ENCODE measurements at regions not wholly inside any gene's neighbourhood (a gene's known extent, or its start where the extent isn't known, plus 50 kb on each side); places are given as distances from the start of the nearest gene placed in this dataset.
"Not testable (repeated sequence)": the region's sequence is repeated elsewhere in the genome, so short reads cannot be mapped to it uniquely, and the experiment has no call there.

DNA sequence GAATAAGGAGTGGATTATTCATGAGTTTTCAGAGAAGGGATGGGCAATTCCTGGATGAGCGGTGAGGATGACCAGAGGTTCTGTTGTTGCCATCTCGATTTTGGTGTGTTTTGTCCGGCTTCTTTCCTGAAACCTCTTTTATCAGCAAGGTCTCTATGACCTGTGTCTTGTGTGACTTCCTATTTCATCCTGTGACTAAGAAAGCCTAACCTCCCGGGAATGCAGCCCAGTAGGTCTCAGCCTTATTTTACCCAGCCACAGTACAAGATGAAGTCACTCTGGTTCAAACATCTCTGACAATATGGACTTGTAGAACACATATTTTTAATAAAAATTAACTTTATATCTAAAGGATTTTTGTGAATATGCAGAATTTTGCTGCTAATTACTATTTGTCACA lies 716.4 kb downstream of the FSCB start:
- Histone ChIP-seq H3K36me3 (no peaks in the 10 kb centered on the region), H3K9me3 (peaks cover 0 to 5% (median 0%) of the 10 kb centered on the region in 4 donors), H3K4me3 (no peak overlapping the region), H3K4me1 (no peaks in the 10 kb centered on the region), H3K27ac (no peak overlapping the region), H3K27me3 (no peaks in the 10 kb centered on the region)
- DNase-seq = no peak
- no peak for TF ChIP-seq POLR2A (IDR thresholded peaks at IDR 0.05)
- no peak for TF ChIP-seq CTCF (IDR thresholded peaks at IDR 0.05)

GRCh38 chr14:43789458-43789857 lies 717.6 kb downstream of the FSCB start:
- no peak for TF ChIP-seq CTCF (IDR thresholded peaks at IDR 0.05)
- no peaks in the 10 kb centered on the region for H3K4me1 ChIP-seq
- H3K9me3 ChIP-seq = peaks cover 0 to 5% (median 0%) of the 10 kb centered on the region in 4 donors
- no peak overlapping the region for H3K27ac ChIP-seq
- DNase-seq = no peak
- no peak overlapping the region for H3K4me3 ChIP-seq
- H3K27me3 ChIP-seq = no peaks in the 10 kb centered on the region
- no peaks in the 10 kb centered on the region for H3K36me3 ChIP-seq

GRCh38 chr14:43786066-43786762 lies 720.9 kb downstream of the FSCB start:
- Histone ChIP-seq H3K36me3 (no peaks in the 10 kb centered on the region), H3K9me3 (peaks cover 0 to 5% (median 0%) of the 10 kb centered on the region in 4 donors), H3K27me3 (no peaks in the 10 kb centered on the region), H3K27ac (no peak overlapping the region), H3K4me1 (no peaks in the 10 kb centered on the region), H3K4me3 (no peak overlapping the region)
- no peak for DNase-seq
- TF ChIP-seq POLR2A (IDR thresholded peaks at IDR 0.05) (no peak), CTCF (IDR thresholded peaks at IDR 0.05) (no peak)

DNA sequence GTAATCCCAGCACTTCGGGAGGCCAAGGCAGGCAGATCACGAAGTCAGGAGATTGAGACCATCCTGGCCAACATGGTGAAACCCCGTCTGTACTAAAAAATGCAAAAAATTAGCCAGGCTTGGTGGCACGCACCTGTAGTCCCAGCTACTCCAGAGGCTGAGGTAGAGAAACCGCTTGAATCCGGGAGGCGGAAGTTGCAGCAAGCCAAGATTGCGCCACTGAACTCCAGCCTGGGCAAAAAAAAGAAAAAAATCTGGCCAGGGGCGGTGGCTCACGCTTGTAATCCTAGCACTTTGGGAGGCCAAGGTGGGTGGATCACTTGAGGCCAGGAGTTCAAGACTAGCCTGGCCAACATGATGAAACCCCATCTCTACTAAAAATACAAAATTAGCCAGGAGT lies 722.7 kb downstream of the FSCB start:
- not testable (repeated sequence) for H3K27ac ChIP-seq, H3K27me3 ChIP-seq, H3K4me3 ChIP-seq, H3K9me3 ChIP-seq, DNase-seq, H3K36me3 ChIP-seq, H3K4me1 ChIP-seq

DNA sequence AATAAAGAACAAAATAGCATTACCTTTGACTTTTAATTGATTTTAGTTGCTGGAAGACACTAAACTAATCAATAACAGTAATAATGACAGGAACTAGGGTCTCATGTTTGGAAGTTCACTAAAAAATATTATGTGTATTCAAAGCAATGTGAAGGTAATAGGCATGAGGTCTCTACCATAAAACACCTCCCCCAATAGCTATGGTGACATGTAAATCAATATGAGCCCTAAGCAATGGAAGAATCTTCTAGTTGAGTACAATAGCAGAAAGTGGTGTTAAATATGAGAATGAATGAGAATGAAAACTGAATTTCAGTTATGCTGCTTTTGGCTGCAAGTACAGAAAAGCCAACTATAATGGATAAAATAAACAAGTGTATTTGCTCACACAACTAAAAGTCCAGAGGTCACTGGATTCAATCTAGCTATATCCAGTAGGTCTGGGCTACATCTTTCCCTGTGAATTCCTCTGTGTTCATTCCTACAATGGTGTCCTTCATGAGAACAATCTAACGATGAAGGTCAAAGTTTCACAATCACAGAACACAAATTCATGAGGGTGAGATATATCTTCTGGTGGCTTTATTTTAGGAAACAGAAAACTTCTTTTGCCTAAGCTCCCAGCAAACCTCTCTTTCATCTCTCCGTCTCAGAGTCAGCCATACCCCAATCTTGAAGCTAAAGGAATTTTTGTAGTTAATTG lies 728.0 kb downstream of the FSCB start:
- no peak for DNase-seq
- Histone ChIP-seq H3K4me1 (no peaks in the 10 kb centered on the region), H3K36me3 (no peaks in the 10 kb centered on the region), H3K4me3 (no peak overlapping the region), H3K27ac (no peak overlapping the region), H3K9me3 (no peaks in the 10 kb centered on the region), H3K27me3 (no peaks in the 10 kb centered on the region)
- no peak for TF ChIP-seq CTCF (IDR thresholded peaks at IDR 0.05)
- TF ChIP-seq POLR2A (IDR thresholded peaks at IDR 0.05) = no peak

GRCh38 chr14:43778570-43778936 lies 728.5 kb downstream of the FSCB start:
- no peaks in the 10 kb centered on the region for H3K9me3 ChIP-seq
- no peaks in the 10 kb centered on the region for H3K27me3 ChIP-seq
- no peak overlapping the region for H3K27ac ChIP-seq
- H3K4me3 ChIP-seq = no peak overlapping the region
- H3K4me1 ChIP-seq = no peaks in the 10 kb centered on the region
- TF ChIP-seq POLR2A (IDR thresholded peaks at IDR 0.05) (no peak), CTCF (IDR thresholded peaks at IDR 0.05) (no peak)
- DNase-seq = no peak
- H3K36me3 ChIP-seq = no peaks in the 10 kb centered on the region
